GM21447 (cell line): ENCODE measurements at regions not wholly inside any gene's neighbourhood (a gene's known extent, or its start where the extent isn't known, plus 50 kb on each side); places are given as distances from the start of the nearest gene placed in this dataset.

ENCODE experiments used
- ATAC-seq: cut with Tn5 transposase; IDR thresholded peaks from one replicate; pipeline ENCODE4 v1.9.1; 2021; ENCODE audit not compliant: unreplicated experiment

DNA sequence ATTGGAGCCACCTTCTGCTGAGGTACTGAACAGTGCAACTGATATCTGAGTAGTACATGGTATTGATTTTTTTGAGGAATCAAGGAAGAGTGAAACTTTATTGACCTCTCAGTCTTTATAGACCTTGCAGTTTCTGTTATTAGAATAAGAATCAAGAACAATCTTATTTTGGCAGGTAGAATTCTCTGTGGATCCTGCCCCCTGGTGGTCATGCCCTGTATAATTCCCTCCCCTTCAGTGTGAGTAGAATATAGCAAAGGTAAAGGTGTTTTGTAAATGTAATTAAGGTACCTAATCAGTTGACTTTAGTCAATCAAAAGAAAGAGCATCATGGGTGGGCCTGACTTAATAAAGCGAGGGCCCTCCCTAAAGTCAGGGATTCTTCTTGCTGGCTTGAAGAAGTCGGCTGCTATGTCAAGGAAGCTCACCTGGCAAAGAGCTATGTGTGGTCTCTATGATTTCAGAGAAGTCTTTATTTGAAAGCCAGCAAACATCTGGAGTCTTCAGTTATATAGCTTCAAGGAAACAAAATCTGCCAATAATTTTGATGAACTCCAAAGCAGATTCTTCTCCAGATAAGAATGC is 142.8 kb downstream of the LSM5 start:
- peak; percentile 63 for ATAC-seq

DNA sequence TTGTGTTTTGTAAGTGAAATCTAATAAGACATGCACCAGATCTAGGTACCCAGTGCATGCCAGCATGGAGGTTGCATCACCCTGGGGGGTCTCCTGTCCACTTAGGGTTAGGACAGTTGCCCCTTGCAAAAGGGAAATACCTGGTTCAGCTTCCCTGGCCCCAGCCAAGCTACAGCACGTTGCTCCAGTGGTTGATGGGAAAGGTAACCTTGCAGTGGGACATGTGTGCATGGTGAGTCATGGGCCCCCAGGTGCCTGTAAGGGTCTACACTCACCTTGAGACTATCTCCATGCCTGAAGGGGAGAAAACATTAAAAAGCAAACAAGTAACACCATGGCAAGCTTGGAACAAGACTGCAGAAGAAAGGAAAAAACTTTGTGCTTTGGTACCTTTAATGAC is 143.9 kb downstream of the LSM5 start:
- no peak for ATAC-seq

DNA sequence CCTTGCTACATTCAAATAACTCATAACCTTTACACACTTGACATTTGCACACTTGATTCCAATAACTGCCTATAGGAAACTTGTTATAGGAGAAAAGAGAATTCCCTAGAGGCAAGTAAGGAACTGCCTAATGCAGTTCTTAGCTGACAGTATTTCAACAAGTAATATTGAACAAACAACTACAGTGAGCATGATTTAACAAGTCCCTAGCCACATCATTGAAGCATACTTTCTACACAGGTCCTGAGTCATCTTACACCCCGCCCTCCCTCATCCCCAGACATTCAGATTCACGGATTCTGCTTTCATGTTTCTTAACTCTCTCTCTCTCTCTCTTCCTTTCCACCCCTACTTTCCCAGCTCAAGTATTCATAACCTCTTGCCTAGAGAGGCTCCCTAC is 153.5 kb downstream of the LSM5 start:
- ATAC-seq, result no peak

DNA sequence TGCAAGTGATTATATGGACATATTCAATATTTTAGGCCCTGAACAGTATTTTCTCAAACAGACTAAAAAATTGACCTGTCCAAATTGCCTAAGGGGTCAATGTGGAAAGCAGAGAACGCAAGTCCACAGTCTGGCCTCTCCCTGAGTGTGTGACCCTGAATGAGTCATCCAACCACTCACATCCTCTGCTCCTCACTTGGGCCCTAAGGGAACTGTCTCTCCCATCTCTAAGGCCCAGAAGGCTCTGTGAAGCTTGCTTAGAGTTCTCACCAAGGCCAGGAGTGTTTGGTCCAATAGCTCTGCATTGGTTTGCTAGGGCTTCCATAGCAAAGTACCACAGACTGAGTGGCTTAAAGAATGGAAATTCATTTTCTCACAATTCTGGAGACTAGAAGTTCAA is 155.1 kb downstream of the LSM5 start:
- no peak for ATAC-seq

DNA sequence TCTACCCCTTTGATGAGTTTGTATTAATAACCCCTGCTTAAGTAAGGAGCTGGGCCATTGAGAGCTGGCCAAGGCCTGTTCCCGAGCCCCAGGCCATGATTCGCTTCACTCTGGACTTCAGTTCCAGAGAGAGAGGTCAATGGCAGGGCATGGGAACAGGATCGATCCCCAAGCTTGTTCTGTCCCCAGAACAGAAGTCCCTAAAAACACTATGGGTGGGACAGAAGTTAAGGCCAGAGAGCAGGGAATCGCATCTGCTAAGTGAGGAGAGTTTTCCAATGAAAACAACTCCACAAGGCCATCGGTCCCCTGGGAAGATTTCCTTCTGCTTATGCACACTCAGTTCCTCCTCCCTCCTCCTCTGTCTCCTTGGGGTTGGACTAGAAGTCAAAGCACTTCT is 159.6 kb downstream of the LSM5 start:
- ATAC-seq, result no peak

DNA sequence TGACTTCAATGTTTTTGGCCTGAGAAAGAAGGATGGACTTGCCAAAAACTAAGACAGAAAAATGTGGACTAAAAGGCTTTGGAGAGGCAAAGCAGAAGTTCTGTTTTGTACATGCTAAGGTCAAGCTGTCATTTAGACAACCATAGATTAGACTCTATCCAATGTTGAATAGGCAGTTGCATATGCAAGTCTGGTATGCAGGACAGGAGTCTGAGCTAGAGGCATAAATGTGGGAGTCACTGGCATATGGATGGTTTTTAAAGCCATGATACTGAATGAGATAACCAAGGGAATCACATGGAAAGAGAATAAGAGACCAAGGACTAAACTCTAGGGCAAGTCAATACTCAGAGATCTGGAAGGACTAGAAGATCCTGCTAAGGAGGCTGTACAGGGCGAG is 164.1 kb downstream of the LSM5 start:
- no peak for ATAC-seq

DNA sequence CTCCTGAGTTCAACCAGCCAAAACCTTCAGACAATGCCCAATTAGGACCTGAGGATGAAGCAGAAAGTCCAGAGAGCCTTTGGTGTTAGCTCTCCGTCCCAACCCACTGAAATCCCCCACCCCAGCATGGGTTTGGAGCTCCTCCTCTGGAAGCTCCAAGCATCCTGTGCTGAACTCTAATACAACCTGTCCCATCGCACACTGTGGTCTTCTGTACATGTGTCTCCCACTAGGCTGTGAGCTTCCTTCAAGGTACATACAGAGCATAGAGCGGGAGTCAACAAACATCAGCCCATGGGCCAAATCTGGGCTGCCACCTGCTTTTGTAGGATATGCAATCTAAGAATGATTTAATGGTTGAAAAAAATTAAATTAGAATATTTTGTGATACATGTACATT is 166.5 kb downstream of the LSM5 start:
- ATAC-seq, result no peak

DNA sequence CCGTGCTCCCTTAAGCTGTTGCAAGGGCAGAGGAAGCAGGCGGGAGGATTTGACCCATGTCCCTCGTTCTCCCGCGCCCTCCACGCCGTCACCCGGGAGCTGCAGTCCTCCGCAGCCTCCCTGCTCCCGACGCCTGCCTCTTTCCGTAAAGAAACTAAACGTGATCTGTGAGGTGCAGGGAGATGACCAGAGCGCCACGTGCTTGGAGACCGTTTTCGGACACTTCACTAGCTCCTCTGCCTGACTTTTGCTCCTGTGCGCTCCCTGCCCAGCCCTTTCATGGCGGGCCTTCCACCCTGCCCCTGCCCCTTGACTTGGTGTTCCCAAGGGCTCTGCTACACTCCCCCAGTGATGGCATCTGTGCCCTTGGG is 171.2 kb downstream of the LSM5 start:
- no peak for ATAC-seq

DNA sequence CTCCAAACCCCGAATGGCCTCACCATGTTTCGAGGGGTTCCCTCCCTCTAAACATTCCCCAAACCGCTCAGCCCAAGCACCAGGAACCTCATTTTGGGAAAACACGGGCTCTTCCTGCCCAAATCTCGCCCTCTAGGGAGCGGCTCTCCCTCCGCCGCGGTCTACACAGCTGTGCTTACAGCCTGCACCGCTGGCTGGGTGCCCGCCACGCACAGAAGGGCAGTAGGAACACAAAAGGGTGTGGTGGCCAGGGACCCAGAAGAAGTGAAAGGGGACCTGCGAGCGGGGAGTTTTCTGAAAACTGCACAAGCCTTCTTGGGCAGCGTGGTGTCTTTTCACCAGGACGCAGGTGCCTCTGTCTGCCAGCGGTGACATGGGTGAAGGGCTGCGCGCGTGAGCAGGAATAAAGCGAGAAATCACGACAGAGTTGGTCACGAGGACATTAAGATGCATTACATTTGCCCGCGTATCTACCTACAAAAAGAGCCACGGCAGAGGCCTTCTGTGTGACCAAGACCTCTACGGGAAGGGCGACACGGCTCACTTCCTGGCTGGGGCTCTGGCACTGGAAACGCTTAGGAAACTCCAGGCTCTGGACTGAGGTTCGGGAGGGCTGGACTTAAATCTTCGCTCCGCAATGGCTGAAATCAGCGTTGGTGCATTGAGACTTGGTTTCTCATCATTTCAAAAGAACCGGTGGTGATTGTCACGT is 171.7 kb downstream of the LSM5 start:
- ATAC-seq, result no peak

DNA sequence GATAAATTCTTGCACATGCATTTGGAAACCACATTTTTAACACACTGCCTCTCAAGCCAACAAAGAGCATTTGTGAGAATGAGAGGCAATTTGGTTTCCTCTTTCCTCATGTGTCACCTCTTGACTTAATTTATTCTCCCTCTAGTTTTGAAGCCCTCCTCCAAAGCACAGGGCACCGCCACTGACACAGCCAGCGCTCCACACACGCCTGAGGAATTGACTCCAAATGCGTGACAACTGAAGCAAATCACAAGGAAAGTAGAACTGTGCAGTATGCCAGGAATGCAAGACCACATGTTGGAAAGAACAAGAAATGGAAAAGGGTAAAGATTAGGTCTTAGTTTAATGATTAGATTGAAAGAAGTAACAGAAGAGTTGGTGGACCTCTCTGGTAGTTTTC is 173.3 kb downstream of the LSM5 start:
- no peak for ATAC-seq

DNA sequence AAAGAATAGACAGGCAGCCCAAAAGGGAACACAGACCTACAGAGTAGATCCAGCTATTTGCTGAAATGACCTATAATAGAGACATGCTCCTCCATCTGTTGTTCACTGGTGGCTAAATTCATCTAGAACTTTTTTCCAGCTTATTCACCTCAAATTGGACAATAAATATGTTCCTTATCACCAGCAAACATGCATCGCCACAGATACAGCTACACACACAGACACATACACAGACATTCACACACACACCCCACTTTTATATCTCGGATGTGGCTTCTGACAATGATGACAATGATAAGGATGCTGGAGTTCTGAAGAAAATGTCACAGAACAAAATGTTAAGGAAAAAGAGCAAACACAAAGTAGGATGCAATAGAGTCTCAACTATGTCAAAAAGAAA is 175.4 kb downstream of the LSM5 start:
- no peak for ATAC-seq

DNA sequence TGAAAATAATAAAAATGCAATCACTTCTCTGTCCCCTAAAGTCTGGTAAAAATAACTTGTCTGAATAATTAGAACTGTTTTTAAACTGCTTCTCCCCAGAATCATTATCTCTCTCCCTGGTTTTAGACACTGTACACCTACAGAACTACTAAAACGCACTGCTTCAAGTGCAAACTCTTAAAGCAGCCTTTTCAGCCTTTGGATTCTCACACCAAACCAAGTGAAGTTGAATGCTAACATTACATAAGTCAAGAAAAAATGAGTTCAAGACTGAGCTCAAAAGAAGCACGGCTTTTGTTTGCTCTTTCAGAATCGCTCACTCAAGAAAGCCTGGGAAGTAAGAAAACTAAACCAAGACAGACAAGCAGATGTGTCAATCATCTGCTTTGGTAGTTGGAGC is 188.8 kb downstream of the LSM5 start:
- ATAC-seq, result no peak

DNA sequence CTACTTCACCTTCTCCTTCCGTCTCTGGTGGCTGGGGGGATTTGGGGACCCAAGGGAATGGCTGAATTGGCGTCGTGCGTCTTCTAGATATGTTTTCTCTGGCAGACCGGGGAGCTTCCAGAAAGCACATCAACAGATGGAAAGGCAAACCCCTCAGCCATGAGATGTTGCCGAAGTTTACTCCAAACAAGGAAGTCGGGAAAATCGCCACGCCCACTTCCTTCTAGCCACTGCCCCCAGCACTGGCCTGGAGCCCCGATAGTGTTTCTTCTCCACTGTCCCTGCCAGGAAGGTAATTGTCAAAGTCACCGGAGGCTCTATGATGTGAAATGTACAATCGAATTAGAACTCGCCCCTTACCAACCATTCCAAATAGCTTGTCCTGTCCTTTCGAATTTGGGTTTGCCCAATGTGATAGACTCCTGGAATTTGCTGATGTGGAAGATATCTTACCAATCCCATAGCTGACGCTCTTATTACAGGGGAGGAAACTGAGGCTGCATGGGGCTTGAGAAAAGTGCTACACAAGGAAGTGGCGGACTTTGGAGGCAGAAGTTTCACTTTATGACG is 191.0 kb downstream of the LSM5 start:
- no peak for ATAC-seq

DNA sequence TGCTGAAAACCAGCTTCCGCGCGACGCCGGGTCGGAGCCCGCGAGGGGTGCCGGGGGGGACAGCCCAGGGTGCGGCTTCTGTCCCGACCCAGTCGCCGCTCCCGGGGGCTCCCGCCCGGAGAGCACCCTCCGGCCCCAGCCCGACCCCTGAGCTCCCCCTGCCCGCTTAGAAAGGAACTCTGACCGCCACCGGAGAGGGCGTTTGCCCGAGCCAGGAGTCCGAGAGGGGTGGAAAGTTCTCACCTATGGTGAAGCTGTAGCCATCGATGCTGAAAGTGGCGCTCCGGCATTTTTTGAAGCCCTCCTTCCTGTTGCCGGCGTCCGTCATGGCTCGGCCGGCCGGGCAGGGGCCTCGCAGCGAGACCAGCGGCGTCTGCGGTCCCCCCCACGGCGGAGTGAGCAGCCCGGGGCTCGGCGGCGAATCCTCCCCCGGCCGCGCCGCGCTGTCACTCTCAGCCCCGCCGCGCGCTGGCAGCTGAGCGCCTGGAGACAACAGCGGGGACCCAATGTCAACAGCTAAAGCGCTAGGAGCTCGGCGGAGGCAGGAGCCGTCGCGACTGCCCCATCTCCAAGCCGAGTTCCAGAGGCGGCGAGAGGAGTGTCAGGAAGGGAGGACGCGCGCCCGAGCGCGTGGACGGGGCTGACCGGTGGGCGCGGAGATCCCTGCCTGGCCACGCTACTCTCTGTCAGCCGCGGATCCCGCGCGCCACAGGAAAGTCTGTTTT is 191.6 kb downstream of the LSM5 start:
- no peak for ATAC-seq

DNA sequence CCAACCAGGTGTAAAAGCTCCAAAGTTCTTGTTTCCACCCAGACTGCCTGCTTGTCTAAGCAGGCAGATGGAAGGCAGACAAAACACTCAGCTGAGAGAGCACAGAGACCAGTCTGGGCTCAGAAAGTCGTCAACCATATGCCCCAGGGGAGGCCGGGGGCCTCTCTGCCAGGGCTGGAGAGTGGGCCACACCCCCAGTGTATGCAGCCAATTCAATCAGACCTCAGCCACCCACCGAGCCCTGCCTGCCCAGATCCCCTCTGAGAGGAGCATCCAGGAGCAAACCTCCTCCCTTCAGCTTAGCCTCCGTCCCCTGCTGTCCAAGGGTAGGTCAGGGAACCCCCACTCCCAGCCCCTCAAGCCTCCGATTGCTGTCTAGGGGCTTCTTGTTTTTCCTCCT is 196.3 kb downstream of the LSM5 start:
- no peak for ATAC-seq

DNA sequence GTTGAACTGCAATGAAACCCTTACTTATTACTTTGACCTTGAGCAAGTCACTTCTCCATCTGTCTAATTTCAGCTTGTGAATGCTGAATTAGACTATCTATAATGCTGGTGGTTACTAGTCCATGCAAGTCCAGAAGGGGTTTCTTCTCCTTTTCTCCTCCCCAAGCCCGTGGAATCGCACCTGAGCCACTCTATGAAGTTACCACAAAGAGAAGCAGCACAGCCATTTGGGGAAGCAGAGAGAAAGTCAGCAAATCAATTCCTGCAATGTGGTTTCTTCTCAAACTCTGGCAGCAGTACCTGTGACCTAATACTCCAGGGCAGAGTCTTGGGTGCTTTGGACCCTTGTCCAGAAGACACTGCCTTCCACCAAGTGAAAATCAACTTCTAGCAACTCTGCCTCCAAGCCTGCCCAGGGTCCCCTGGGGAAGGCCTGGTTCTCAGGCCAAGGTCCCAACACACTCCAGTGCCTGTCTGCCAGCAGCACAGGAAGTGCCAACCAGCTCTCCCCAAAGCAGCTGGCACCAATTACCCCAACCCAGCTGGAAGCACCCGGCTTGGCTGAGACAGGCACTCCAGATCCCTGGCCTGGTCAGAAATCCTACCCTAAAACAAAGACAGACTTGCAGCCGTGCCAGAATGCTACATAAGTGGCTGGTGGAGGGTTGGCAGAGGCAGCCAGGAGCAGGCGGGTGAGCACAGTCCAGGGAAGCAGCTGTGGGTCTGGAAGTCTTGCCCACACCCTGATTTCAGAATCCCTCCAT is 200.3 kb downstream of the LSM5 start:
- ATAC-seq, result no peak

DNA sequence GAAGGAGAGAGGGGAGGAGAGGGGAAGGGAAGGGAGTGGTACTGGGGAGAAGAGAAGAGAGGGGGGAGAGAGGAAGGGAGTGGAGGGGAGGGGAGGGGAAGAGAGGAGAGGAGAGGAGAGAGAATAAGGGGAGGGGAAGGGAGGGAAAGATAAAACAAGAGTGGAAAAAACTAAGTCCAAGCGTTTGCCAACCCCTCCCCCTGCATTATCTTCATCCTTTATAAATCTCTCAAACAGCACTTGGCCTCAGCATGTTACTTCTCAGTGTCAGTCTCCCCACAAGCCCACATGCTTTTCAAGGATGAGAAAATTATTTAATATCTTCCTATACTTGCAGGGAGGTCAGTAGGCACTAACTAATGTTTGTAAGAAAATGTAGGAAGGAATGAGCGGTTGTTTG is 204.5 kb downstream of the LSM5 start:
- no peak for ATAC-seq

DNA sequence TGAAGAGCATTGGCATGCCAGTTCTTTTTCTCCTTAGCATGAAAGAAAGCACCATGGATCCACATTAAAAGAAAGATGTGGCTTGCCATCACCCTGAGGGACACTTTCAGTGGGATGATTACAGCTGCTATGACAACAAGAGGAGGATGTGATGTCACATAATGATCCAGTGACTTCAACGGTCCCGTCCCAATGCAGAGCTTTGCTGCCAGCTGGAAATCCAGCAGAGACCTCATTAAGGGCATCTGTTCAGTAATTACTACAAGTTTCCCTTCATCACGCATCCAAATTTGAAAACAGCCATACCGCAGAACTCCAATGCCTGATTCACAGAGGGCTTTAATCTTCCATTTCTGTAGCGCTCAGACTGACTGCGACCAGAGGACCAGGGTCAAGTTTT is 206.6 kb downstream of the LSM5 start:
- no peak for ATAC-seq

DNA sequence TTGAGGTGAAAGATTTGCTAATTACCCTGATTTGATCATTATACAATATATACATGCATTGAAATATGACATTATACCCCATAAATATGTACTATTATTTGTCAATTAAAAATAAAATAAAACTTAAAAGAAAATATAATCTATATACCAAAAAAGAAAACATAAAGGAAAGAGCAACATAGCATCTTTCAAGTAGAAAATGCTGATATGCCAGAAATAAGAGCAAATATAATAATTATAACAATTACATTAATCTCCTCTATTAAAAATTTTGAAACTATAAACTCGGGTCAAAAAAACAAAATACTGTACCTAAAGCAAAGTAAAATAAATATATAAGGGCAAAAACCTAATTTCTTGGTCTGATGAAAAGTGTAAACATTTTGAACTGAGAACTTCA is 209.3 kb upstream of the PDE1C start:
- ATAC-seq, result no peak

DNA sequence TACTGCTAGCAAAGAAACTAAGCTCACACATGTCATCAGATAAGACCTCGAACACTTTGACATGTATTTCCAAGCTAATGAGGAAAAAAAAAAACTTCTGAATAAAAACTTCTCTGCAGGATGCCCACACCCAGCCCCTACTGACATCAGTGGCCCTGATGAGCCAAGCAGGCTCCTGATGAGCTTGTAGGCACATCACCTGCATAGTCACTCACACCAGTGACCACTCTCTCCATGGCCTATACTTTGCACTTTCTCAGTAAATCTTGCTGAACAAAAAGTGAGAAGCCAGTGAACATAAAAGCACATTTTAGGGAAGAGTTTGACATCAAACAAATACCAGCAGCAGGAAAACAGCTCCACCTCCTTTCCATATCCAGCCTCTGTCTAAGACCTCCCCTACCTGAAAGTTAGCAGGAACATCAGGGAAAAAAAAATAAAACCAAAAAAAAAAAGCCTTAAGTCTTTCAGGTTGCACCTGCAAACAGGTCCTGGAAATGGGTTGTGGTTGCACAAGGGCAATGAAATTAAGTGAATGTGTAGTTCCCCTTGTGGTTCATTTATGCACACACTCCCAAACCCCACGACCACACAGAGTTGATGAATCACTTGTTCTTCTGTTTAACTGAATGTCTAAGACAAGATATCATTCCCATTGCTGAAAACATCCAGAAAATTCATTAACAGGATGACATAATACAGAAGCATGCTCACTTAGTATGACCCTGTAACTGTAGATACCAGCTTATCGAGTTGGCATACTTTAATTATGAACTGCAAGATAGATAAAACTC is 205.2 kb upstream of the PDE1C start:
- peak; percentile 64 for ATAC-seq

DNA sequence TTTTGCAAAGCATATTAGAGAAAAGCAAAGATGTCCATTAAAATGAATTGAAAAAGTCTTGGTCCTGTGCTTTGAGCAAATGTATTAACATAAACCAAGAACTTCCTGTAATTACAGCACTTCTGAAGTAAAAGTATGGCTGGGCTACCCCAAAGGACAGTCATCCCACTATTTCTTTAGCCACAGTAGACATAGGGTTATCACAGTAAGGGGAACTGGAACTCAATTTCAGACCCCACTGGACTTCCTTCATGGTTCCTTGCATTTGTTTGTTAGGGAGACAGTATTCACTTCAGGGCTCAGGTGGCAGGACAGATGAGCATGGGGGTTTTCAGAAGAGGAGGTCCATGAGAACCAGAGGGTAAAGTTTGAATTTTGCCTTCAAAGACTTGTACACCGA is 203.1 kb upstream of the PDE1C start:
- ATAC-seq, result no peak
